IMR-90 (cell line): ENCODE measurements at regions not wholly inside any gene's neighbourhood (a gene's known extent, or its start where the extent isn't known, plus 50 kb on each side); places are given as distances from the start of the nearest gene placed in this dataset.

Source experiments
- CHD1 ChIP-seq: IDR thresholded peaks from 2 replicates; pipeline ENCODE4 v1.6.1; 2012; ENCODE audit warnings: low read depth, low read length, improper control_type of control experiment
- FOS ChIP-seq: fragments of 150-350 bp; IDR thresholded peaks from 2 replicates; pipeline ENCODE4 v1.6.1; 2016; ENCODE audit warnings: low read depth, low read length
- POLR2A ChIP-seq: IDR thresholded peaks from 2 replicates; pipeline ENCODE4 v1.6.1; 2012; ENCODE audit warnings: mild to moderate bottlenecking, low read depth, low read length
- RAD21 ChIP-seq: IDR thresholded peaks from 2 replicates; pipeline ENCODE4 v1.6.1; 2012; ENCODE audit warnings: low read length, improper control_type of control experiment
- RCOR1 ChIP-seq: IDR thresholded peaks from 2 replicates; pipeline ENCODE4 v1.6.1; 2012; ENCODE audit warnings: mild to moderate bottlenecking, low read length, improper control_type of control experiment; ENCODE audit not compliant: insufficient replicate concordance
- TF ChIP-seq, protein P1 (sequence below): conservative IDR thresholded peaks from 2 replicates; pipeline ENCODE4 v1.5.1; 2012; ENCODE audit warnings: mild to moderate bottlenecking, low read depth, low read length, improper control_type of control experiment
- TF ChIP-seq, protein P2 (sequence below): fragments of 150-350 bp; IDR thresholded peaks from 2 replicates; pipeline ENCODE4 v1.6.1; 2017; ENCODE audit warnings: mild to moderate bottlenecking, antibody characterized with exemption, low read length, low read depth

DNA sequence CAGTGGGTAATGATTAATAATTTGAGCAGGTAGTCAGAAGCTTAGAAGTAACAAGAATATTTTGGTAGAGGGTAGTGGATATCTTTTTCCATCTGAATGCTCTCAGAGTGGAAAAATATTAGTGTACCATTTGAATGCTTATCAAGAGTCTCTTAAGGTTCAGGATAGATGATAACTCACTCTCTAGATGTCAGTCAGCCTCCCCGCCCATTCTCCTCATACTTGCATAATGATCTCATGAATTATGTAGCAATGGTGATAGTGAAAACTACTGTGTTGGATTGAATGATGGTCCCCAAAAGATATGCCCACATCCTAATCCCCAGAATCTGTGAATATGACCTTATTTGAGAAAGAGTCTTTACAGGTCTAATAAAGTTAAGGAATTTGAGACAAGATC is 132.7 kb upstream of the KLF12 start:
- TF ChIP-seq, protein P1, sequence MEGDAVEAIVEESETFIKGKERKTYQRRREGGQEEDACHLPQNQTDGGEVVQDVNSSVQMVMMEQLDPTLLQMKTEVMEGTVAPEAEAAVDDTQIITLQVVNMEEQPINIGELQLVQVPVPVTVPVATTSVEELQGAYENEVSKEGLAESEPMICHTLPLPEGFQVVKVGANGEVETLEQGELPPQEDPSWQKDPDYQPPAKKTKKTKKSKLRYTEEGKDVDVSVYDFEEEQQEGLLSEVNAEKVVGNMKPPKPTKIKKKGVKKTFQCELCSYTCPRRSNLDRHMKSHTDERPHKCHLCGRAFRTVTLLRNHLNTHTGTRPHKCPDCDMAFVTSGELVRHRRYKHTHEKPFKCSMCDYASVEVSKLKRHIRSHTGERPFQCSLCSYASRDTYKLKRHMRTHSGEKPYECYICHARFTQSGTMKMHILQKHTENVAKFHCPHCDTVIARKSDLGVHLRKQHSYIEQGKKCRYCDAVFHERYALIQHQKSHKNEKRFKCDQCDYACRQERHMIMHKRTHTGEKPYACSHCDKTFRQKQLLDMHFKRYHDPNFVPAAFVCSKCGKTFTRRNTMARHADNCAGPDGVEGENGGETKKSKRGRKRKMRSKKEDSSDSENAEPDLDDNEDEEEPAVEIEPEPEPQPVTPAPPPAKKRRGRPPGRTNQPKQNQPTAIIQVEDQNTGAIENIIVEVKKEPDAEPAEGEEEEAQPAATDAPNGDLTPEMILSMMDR = no peak
- TF ChIP-seq POLR2A = no peak
- TF ChIP-seq RCOR1 = no peak
- TF ChIP-seq FOS = no peak
- no peak for TF ChIP-seq CHD1
- TF ChIP-seq, protein P2, sequence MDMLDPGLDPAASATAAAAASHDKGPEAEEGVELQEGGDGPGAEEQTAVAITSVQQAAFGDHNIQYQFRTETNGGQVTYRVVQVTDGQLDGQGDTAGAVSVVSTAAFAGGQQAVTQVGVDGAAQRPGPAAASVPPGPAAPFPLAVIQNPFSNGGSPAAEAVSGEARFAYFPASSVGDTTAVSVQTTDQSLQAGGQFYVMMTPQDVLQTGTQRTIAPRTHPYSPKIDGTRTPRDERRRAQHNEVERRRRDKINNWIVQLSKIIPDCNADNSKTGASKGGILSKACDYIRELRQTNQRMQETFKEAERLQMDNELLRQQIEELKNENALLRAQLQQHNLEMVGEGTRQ = no peak
- no peak for TF ChIP-seq RAD21
